Activated CD4-positive, alpha-beta T cell treated with anti-CD3 and anti-CD28 coated beads, Interleukin-2, amount 10 ng/mL, durations not matched to agents 7 days and 5 days (primary cell): ENCODE measurements at regions not wholly inside any gene's neighbourhood (a gene's known extent, or its start where the extent isn't known, plus 50 kb on each side); places are given as distances from the start of the nearest gene placed in this dataset.

Experiments used
- CTCF ChIA-PET: fragments of 350-600 bp; sonication (Branson Sonifier 250); formaldehyde crosslinking; loops from one replicate; lab custom pipeline; 2021; ENCODE audit warnings: antibody characterized with exemption; lab: Charles Lee
- POLR2A ChIA-PET: fragments of 350-600 bp; sonication (Branson Sonifier 250); formaldehyde crosslinking; loops from one replicate; lab custom pipeline; 2021; ENCODE audit warnings: antibody characterized with exemption; lab: Charles Lee
- DNase-seq: peaks from one replicate; pipeline ENCODE4 v3.0.0-alpha.2; 2020
- H3K27ac Mint-ChIP-seq: one replicate; pipeline ENCODE4 v1.8.0; 2021; ENCODE audit warnings: mild to moderate bottlenecking, moderate library complexity, mixed read lengths
- H3K27me3 Mint-ChIP-seq: one replicate; pipeline ENCODE4 v1.8.0; 2021; ENCODE audit warnings: mixed read lengths
- H3K36me3 Mint-ChIP-seq: one replicate; pipeline ENCODE4 v1.8.0; 2021; ENCODE audit warnings: low read depth, mixed read lengths
- H3K4me1 Mint-ChIP-seq: one replicate; pipeline ENCODE4 v1.8.0; 2021; ENCODE audit warnings: mixed read lengths
- H3K4me3 Mint-ChIP-seq: one replicate; pipeline ENCODE4 v1.8.0; 2021; ENCODE audit warnings: mild to moderate bottlenecking, moderate library complexity, mixed read lengths
- H3K9me3 Mint-ChIP-seq: one replicate; pipeline ENCODE4 v1.8.0; 2021; ENCODE audit warnings: mixed read lengths

- ChIA-PET CTCF (no interaction called here), POLR2A (no interaction called here)
- Mint-ChIP-seq H3K4me1 (peaks cover 4% of the 10 kb centered on the region), H3K27ac (no peak overlapping the region), H3K36me3 (no peaks in the 10 kb centered on the region), H3K27me3 (peaks cover 7% of the 10 kb centered on the region), H3K9me3 (no peaks in the 10 kb centered on the region), H3K4me3 (no peak overlapping the region)
- no peak for DNase-seq
Measured at GRCh38 chr15:38879909-38880471, 315.4 kb upstream of the RASGRP1 start.

- Mint-ChIP-seq H3K4me1 (peaks cover 4% of the 10 kb centered on the region), H3K36me3 (no peaks in the 10 kb centered on the region), H3K9me3 (no peaks in the 10 kb centered on the region), H3K27ac (no peak overlapping the region), H3K4me3 (no peak overlapping the region), H3K27me3 (peaks cover 7% of the 10 kb centered on the region)
- ChIA-PET POLR2A (no interaction called here), CTCF (no interaction called here)
- no peak for DNase-seq
Measured at GRCh38 chr15:38882221-38882620, 317.6 kb upstream of the RASGRP1 start.

GRCh38 chr15:38883987-38884386, 319.4 kb upstream of the RASGRP1 start:
- Mint-ChIP-seq H3K27ac (no peak overlapping the region), H3K4me3 (no peak overlapping the region), H3K4me1 (peaks cover 4% of the 10 kb centered on the region), H3K27me3 (peaks cover 7% of the 10 kb centered on the region), H3K36me3 (no peaks in the 10 kb centered on the region), H3K9me3 (no peaks in the 10 kb centered on the region)
- ChIA-PET POLR2A (no interaction called here), CTCF (no interaction called here)
- no peak for DNase-seq

GRCh38 chr15:38885001-38885400, 320.4 kb upstream of the RASGRP1 start:
- POLR2A ChIA-PET: no interaction called here

GRCh38 chr15:38885471-38885952, 320.9 kb upstream of the RASGRP1 start:
- DNase-seq: no peak
- Mint-ChIP-seq H3K36me3 (no peaks in the 10 kb centered on the region), H3K27me3 (peaks cover 7% of the 10 kb centered on the region), H3K9me3 (no peaks in the 10 kb centered on the region), H3K27ac (no peak overlapping the region), H3K4me3 (no peak overlapping the region), H3K4me1 (peaks cover 4% of the 10 kb centered on the region)
- POLR2A ChIA-PET: no interaction called here
- CTCF ChIA-PET: interaction anchor here (0.7 kb wide), 1 partner anchor 10 kb away, joined by 3 read pairs; no protein-coding TSS in a partner anchor

More at GRCh38 chr15:38885001-38885400, 320.4 kb upstream of the RASGRP1 start:
- CTCF ChIA-PET: no interaction called here
- no peak overlapping the region for H3K4me3 Mint-ChIP-seq
- no peak for DNase-seq
- H3K36me3 Mint-ChIP-seq: no peaks in the 10 kb centered on the region
- peaks cover 4% of the 10 kb centered on the region for H3K4me1 Mint-ChIP-seq
- H3K9me3 Mint-ChIP-seq: no peaks in the 10 kb centered on the region
- peaks cover 7% of the 10 kb centered on the region for H3K27me3 Mint-ChIP-seq
- no peak overlapping the region for H3K27ac Mint-ChIP-seq

GRCh38 chr15:38886315-38887163, 321.9 kb upstream of the RASGRP1 start:
- DNase-seq: no peak
- H3K27ac Mint-ChIP-seq: no peak overlapping the region
- H3K27me3 Mint-ChIP-seq: peaks cover 7% of the 10 kb centered on the region
- H3K4me3 Mint-ChIP-seq: no peak overlapping the region
- H3K9me3 Mint-ChIP-seq: no peaks in the 10 kb centered on the region
- ChIA-PET POLR2A (no interaction called here), CTCF (interaction anchor here (0.7 kb wide), 1 partner anchor 11 kb away, joined by 3 read pairs; no protein-coding TSS in a partner anchor)
- no peaks in the 10 kb centered on the region for H3K36me3 Mint-ChIP-seq
- peaks cover 4% of the 10 kb centered on the region for H3K4me1 Mint-ChIP-seq

GRCh38 chr15:38888701-38889221, 324.1 kb upstream of the RASGRP1 start:
- H3K27ac Mint-ChIP-seq: no peak overlapping the region
- H3K36me3 Mint-ChIP-seq: no peaks in the 10 kb centered on the region
- ChIA-PET CTCF (no interaction called here), POLR2A (no interaction called here)
- H3K4me3 Mint-ChIP-seq: no peak overlapping the region
- H3K9me3 Mint-ChIP-seq: no peaks in the 10 kb centered on the region
- H3K4me1 Mint-ChIP-seq: peaks cover 4% of the 10 kb centered on the region
- DNase-seq: no peak
- peaks cover 2% of the 10 kb centered on the region for H3K27me3 Mint-ChIP-seq

- ChIA-PET POLR2A (no interaction called here), CTCF (no interaction called here)
- Mint-ChIP-seq H3K4me3 (no peak overlapping the region), H3K4me1 (no peaks in the 10 kb centered on the region), H3K27ac (no peak overlapping the region), H3K9me3 (no peaks in the 10 kb centered on the region), H3K27me3 (no peaks in the 10 kb centered on the region), H3K36me3 (no peaks in the 10 kb centered on the region)
- DNase-seq: no peak
Measured at GRCh38 chr15:38890194-38890593, 325.6 kb upstream of the RASGRP1 start.

- CTCF ChIA-PET: no interaction called here
- no peak for DNase-seq
- H3K27ac Mint-ChIP-seq: no peak overlapping the region
- no peaks in the 10 kb centered on the region for H3K4me1 Mint-ChIP-seq
- H3K4me3 Mint-ChIP-seq: no peak overlapping the region
- H3K36me3 Mint-ChIP-seq: no peaks in the 10 kb centered on the region
- H3K9me3 Mint-ChIP-seq: no peaks in the 10 kb centered on the region
- POLR2A ChIA-PET: no interaction called here
- H3K27me3 Mint-ChIP-seq: no peaks in the 10 kb centered on the region
Measured at GRCh38 chr15:38893925-38894242, 329.3 kb upstream of the RASGRP1 start.

- no peaks in the 10 kb centered on the region for H3K36me3 Mint-ChIP-seq
- ChIA-PET POLR2A (no interaction called here), CTCF (interaction anchor here (0.8 kb wide), 1 partner anchor 103 kb away, joined by 3 read pairs; no protein-coding TSS in a partner anchor)
- H3K27me3 Mint-ChIP-seq: no peaks in the 10 kb centered on the region
- no peaks in the 10 kb centered on the region for H3K9me3 Mint-ChIP-seq
- DNase-seq: no peak
- no peak overlapping the region for H3K27ac Mint-ChIP-seq
- H3K4me1 Mint-ChIP-seq: no peaks in the 10 kb centered on the region
- H3K4me3 Mint-ChIP-seq: no peak overlapping the region
Measured at GRCh38 chr15:38894243-38894948, 329.8 kb upstream of the RASGRP1 start.

GRCh38 chr15:38895326-38896255, 331.0 kb upstream of the RASGRP1 start:
- no peaks in the 10 kb centered on the region for H3K4me1 Mint-ChIP-seq
- DNase-seq: no peak
- no peaks in the 10 kb centered on the region for H3K9me3 Mint-ChIP-seq
- H3K4me3 Mint-ChIP-seq: no peak overlapping the region
- no peaks in the 10 kb centered on the region for H3K36me3 Mint-ChIP-seq
- ChIA-PET CTCF (interaction anchor here (0.8 kb wide), 1 partner anchor 102 kb away, joined by 3 read pairs; no protein-coding TSS in a partner anchor), POLR2A (no interaction called here)
- no peaks in the 10 kb centered on the region for H3K27me3 Mint-ChIP-seq
- no peak overlapping the region for H3K27ac Mint-ChIP-seq

GRCh38 chr15:38896647-38897046, 332.0 kb upstream of the RASGRP1 start:
- Mint-ChIP-seq H3K4me3 (no peak overlapping the region), H3K27me3 (no peaks in the 10 kb centered on the region)
- CTCF ChIA-PET: no interaction called here

More at GRCh38 chr15:38896647-38897046, 332.0 kb upstream of the RASGRP1 start:
- H3K27ac Mint-ChIP-seq: no peak overlapping the region
- no peaks in the 10 kb centered on the region for H3K36me3 Mint-ChIP-seq
- DNase-seq: no peak
- H3K9me3 Mint-ChIP-seq: no peaks in the 10 kb centered on the region
- no peaks in the 10 kb centered on the region for H3K4me1 Mint-ChIP-seq
- POLR2A ChIA-PET: no interaction called here
